ENCODE measurements at regions not wholly inside any gene's neighbourhood (a gene's known extent, or its start where the extent isn't known, plus 50 kb on each side); places are given as distances from the start of the nearest gene placed in this dataset.

GRCh38 chr2:175373729-175374128, 192.2 kb upstream of the ATP5MC3 start:
- no peak for DNase-seq (ENCODE audit: low spot score)
- no peak overlapping the region for H3K27ac ChIP-seq (ENCODE audit: low read depth in 1 of 2, low read length in 2 of 2)
- no peak overlapping the region for H3K4me3 ChIP-seq (ENCODE audit: low read depth in 1 of 3, low read length in 3 of 3)
- H3K27me3 ChIP-seq (ENCODE audit: control insufficient read depth in 4 of 4, insufficient read depth in 4 of 4, low read length in 3 of 4): peaks cover 0 to 5% (median 0%) of the 10 kb centered on the region in 4 donors
- no peaks in the 10 kb centered on the region for H3K9me3 ChIP-seq (ENCODE audit: control insufficient read depth in 4 of 4, low read length in 3 of 4)
- H3K9ac ChIP-seq (ENCODE audit: low read depth in 1 of 2, low read length in 2 of 2): no peak overlapping the region
- H3K4me1 ChIP-seq (ENCODE audit: control insufficient read depth in 4 of 4, insufficient read depth in 4 of 4, low read length in 3 of 4): no peaks in the 10 kb centered on the region
- H3K36me3 ChIP-seq (ENCODE audit: control insufficient read depth in 4 of 4, insufficient read depth in 3 of 4, low read depth in 1 of 4, low read length in 3 of 4): no peaks in the 10 kb centered on the region
- 79% methylated on average over 1 of the region's 1 CpG for WGBS
- TF ChIP-seq RXRA (IDR thresholded peaks at IDR 0.05) (no peak), FOXA2 (IDR thresholded peaks at IDR 0.05) (no peak), TAF1 (conservative IDR thresholded peaks at IDR 0.05) (no peak), CTCF (IDR thresholded peaks at IDR 0.05; ENCODE audit: low read depth, low read length, missing input control) (no peak), EGR1 (IDR thresholded peaks at IDR 0.05; ENCODE audit: low read depth in 2 of 2) (no peak), GABPA (IDR thresholded peaks at IDR 0.05 in 1 of 2, conservative IDR thresholded peaks at IDR 0.05 in 1 of 2) (no peak), HNF4A (conservative IDR thresholded peaks at IDR 0.05) (no peak), FOXA1 (IDR thresholded peaks at IDR 0.05) (no peak), JUND (IDR thresholded peaks at IDR 0.05) (no peak), ZBTB33 (IDR thresholded peaks at IDR 0.05) (no peak), SP1 (IDR thresholded peaks at IDR 0.05) (no peak), RAD21 (IDR thresholded peaks at IDR 0.05) (no peak), NR2F2 (IDR thresholded peaks at IDR 0.05) (no peak)

GRCh38 chr2:175372704-175373701, 191.5 kb upstream of the ATP5MC3 start:
- no peak overlapping the region for H3K4me3 ChIP-seq (ENCODE audit: low read depth in 1 of 3, low read length in 3 of 3)
- no peaks in the 10 kb centered on the region for H3K9me3 ChIP-seq (ENCODE audit: control insufficient read depth in 4 of 4, low read length in 3 of 4)
- DNase-seq (ENCODE audit: low spot score): no peak
- WGBS: 47% methylated on average over 8 of the region's 8 CpGs
- H3K27ac ChIP-seq (ENCODE audit: low read depth in 1 of 2, low read length in 2 of 2): no peak overlapping the region
- no peaks in the 10 kb centered on the region for H3K4me1 ChIP-seq (ENCODE audit: control insufficient read depth in 4 of 4, insufficient read depth in 4 of 4, low read length in 3 of 4)
- H3K9ac ChIP-seq (ENCODE audit: low read depth in 1 of 2, low read length in 2 of 2): no peak overlapping the region
- peaks cover 0 to 5% (median under 1%) of the 10 kb centered on the region in 4 donors for H3K27me3 ChIP-seq (ENCODE audit: control insufficient read depth in 4 of 4, insufficient read depth in 4 of 4, low read length in 3 of 4)
- TF ChIP-seq RXRA (IDR thresholded peaks at IDR 0.05) (no peak), YY1 (IDR thresholded peaks at IDR 0.05) (no peak), RAD21 (IDR thresholded peaks at IDR 0.05) (no peak), NR2F2 (IDR thresholded peaks at IDR 0.05) (no peak), HNF4G (IDR thresholded peaks at IDR 0.05) (no peak), FOXA2 (IDR thresholded peaks at IDR 0.05) (no peak), GABPA (IDR thresholded peaks at IDR 0.05 in 1 of 2, conservative IDR thresholded peaks at IDR 0.05 in 1 of 2) (no peak), CTCF (IDR thresholded peaks at IDR 0.05; ENCODE audit: low read depth, low read length, missing input control) (no peak), ATF3 (IDR thresholded peaks at IDR 0.05) (no peak), REST (IDR thresholded peaks at IDR 0.05) (no peak), MAX (IDR thresholded peaks at IDR 0.05) (no peak), FOXA1 (IDR thresholded peaks at IDR 0.05) (no peak), SP1 (IDR thresholded peaks at IDR 0.05) (no peak), JUND (IDR thresholded peaks at IDR 0.05) (no peak)
- no peaks in the 10 kb centered on the region for H3K36me3 ChIP-seq (ENCODE audit: control insufficient read depth in 4 of 4, insufficient read depth in 3 of 4, low read depth in 1 of 4, low read length in 3 of 4)
